GM12878 (cell line): ENCODE measurements at regions not wholly inside any gene's neighbourhood (a gene's known extent, or its start where the extent isn't known, plus 50 kb on each side); places are given as distances from the start of the nearest gene placed in this dataset.

Source experiments
- ATAC-seq: fragments of 200-7000 bp; cut with Tn5 transposase; 3 replicates; pipeline ENCODE4 v1.9.1; 2020; ENCODE audit warnings: mild to moderate bottlenecking, moderate library complexity
- BruUV-seq: library from RNA; stranded (reverse); fragments of 400-500 nt; replicated peaks from 2 replicates; lab custom pipeline; 2021; lab: Mats Ljungman, UMichigan
- CTCF ChIA-PET: fragments of 300-600 bp; sonication (Branson Sonifier 250); formaldehyde crosslinking; extraction: SDS; loops from one replicate; lab custom pipeline; 2021; ENCODE audit warnings: inconsistent platforms; lab: Yijun Ruan, JAX
- POLR2A ChIA-PET: fragments of 350-600 bp; formaldehyde crosslinking; extraction: SDS; loops from one replicate; lab custom pipeline; 2021; ENCODE audit warnings: inconsistent platforms; lab: Charles Lee
- RAD21 ChIA-PET: fragments of 300-600 bp; sonication (Branson Sonifier 250); formaldehyde crosslinking; loops from one replicate; lab custom pipeline; 2023; ENCODE audit warnings: antibody characterized with exemption; ENCODE audit not compliant: unreplicated experiment; lab: Charles Lee
- SMC1A ChIA-PET: fragments of 300-600 bp; sonication (Branson Sonifier 250); formaldehyde crosslinking; loops from one replicate; lab custom pipeline; 2023; ENCODE audit not compliant: unreplicated experiment, uncharacterized antibody; lab: Charles Lee
- DNase-seq: peaks from one replicate; pipeline ENCODE4 v3.0.0-alpha.2; 2011; ENCODE audit warnings: low read depth, low spot score
- FAIRE-seq: peaks from 3 replicates; lab custom pipeline; 2011; peaks lifted over from hg19 to GRCh38; lab: Jason Lieb, UNC
- H2AFZ ChIP-seq: 2 replicates; pipeline ENCODE4 v1.6.0; 2011; ENCODE audit warnings: low read depth, low read length, control low read depth; ENCODE audit not compliant: control insufficient read depth
- H3K27ac ChIP-seq: 2 replicates; pipeline ENCODE4 v1.5.1; 2011; ENCODE audit warnings: control low read depth; ENCODE audit not compliant: control insufficient read depth, insufficient read depth
- H3K27me3 ChIP-seq, 2 experiments: replicated peaks in 1 of 2; 2 replicates each; pipeline versions ENCODE4 v1.6.0 to v1.6.1; 2011; ENCODE audit warnings: low read length in 1 of 2; ENCODE audit not compliant: control insufficient read depth in 2 of 2, insufficient read depth in 2 of 2
- H3K36me3 ChIP-seq, 2 experiments: 2 replicates each; pipeline ENCODE4 v1.5.1; 2011; ENCODE audit warnings: low read length in 1 of 2; ENCODE audit not compliant: control insufficient read depth in 2 of 2, insufficient read depth in 2 of 2
- H3K4me1 ChIP-seq: 2 replicates; pipeline ENCODE4 v1.6.1; 2011; ENCODE audit warnings: mild to moderate bottlenecking, low read length, moderate library complexity, mixed read lengths; ENCODE audit not compliant: control insufficient read depth, insufficient read depth
- H3K4me2 ChIP-seq: 2 replicates; pipeline ENCODE4 v1.6.0; 2011; ENCODE audit warnings: control low read depth; ENCODE audit not compliant: control insufficient read depth, insufficient read depth
- H3K4me3 ChIP-seq: fragments of 200-600 bp; sonication (generic); 2 replicates; pipeline ENCODE4 v1.5.1; 2016
- H3K79me2 ChIP-seq: 2 replicates; pipeline ENCODE4 v1.6.0; 2011; ENCODE audit warnings: low read length; ENCODE audit not compliant: control insufficient read depth, insufficient read depth
- H3K9ac ChIP-seq: 2 replicates; pipeline ENCODE4 v1.8.0; 2011; ENCODE audit warnings: low read length, control low read depth, mixed read lengths; ENCODE audit not compliant: control insufficient read depth, insufficient read depth
- H3K9me3 ChIP-seq: replicated peaks from 3 replicates; pipeline ENCODE4 v1.5.1; 2011; ENCODE audit warnings: mild to moderate bottlenecking, low read length; ENCODE audit not compliant: control insufficient read depth, insufficient read depth
- H4K20me1 ChIP-seq: 2 replicates; pipeline ENCODE4 v1.6.0; 2011; ENCODE audit not compliant: control insufficient read depth, insufficient read depth
- EED ChIP-seq: sonication (generic); IDR thresholded peaks from 2 replicates; pipeline ENCODE4 v1.6.1; 2016; ENCODE audit warnings: antibody characterized with exemption, low read depth
- FOXK2 ChIP-seq: fragments of 450-650 bp; IDR thresholded peaks from 2 replicates; pipeline ENCODE4 v1.6.1; 2017; ENCODE audit warnings: mild to moderate bottlenecking, moderate library complexity
- RCOR1 ChIP-seq: conservative IDR thresholded peaks from 2 replicates; pipeline ENCODE4 v1.6.1; 2012; ENCODE audit warnings: low read depth, low read length, improper control_type of control experiment
- TARDBP ChIP-seq: IDR thresholded peaks from 2 replicates; pipeline ENCODE4 v1.6.1; 2016; ENCODE audit warnings: borderline replicate concordance
- YY1 ChIP-seq: IDR thresholded peaks from 2 replicates; pipeline ENCODE4 v1.6.1; 2011; ENCODE audit warnings: low read depth, mild to moderate bottlenecking, low read length
- WGBS: methylation state at CpG from one replicate; pipeline ENCODE4 v1.1.6; 2016; ENCODE audit warnings: low lambda C conversion rate; ENCODE audit not compliant: insufficient replicate concordance, insufficient coverage; ENCODE audit errors: missing lambda C conversion rate; 5-methylcytosine and 5-hydroxymethylcytosine counted together
- in situ Hi-C: fragments of 300-500 bp; cut with MboI; formaldehyde crosslinking; loops from 9 replicates; pipeline ENCODE4 v1.14.3; 2018; ENCODE audit warnings: mixed read lengths
- intact Hi-C: fragments of 100-400 bp; cut with micrococcal nuclease; formaldehyde crosslinking; loops from one replicate; pipeline ENCODE4 v1.14.2; 2022; ENCODE audit not compliant: unreplicated experiment
- TF ChIP-seq, protein P1 (sequence below): IDR thresholded peaks from 2 replicates; pipeline ENCODE4 v1.6.1; 2011; ENCODE audit warnings: low read depth, mild to moderate bottlenecking, low read length, moderate library complexity, borderline replicate concordance; ENCODE audit errors: extremely low read depth
- TF ChIP-seq, protein P2 (sequence below): IDR thresholded peaks from 2 replicates; pipeline ENCODE4 v1.6.1; 2011; ENCODE audit warnings: low read depth, low read length, improper control_type of control experiment, borderline replicate concordance

DNA sequence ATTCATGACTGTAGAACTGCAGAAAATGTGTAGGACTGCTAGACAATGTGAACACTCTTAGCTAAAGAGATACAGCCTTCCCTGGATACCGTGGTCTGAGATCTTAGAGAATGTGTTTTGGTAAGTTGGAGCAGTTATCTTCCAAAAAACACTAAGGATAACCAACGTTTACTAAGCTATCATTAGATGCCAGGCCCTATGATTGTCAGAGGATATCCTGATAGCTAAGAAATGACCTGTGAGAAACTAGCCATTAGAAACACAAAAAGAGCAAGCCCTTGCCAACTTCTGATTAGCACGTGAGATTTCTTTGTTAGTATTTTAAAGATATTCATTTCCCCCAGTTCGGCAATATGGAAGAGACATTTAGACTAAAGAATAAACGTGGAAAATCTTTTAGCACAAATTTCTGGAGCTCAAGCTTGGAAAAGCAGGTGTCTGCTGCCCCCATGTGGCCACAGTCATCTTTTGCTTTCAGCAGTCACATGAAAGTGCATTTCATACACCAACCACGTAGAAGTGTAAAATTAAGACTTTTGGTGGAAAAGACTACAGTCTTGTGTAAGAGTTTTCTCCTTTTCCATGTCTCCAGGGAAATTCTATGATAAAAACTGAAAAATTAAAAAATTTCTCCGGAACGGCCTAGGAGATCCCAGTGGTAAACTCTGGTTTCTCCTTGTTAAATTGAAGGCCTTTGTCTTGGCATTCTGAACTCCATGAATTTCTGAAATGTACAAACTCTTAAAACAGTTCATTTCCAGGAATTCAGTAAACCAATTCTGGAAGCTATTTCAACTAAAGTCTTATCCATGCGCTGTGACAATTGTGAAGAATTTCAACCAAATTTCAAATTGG lies 136.4 kb downstream of the ZNF674 start (continued):
- TF ChIP-seq RCOR1: no peak

DNA sequence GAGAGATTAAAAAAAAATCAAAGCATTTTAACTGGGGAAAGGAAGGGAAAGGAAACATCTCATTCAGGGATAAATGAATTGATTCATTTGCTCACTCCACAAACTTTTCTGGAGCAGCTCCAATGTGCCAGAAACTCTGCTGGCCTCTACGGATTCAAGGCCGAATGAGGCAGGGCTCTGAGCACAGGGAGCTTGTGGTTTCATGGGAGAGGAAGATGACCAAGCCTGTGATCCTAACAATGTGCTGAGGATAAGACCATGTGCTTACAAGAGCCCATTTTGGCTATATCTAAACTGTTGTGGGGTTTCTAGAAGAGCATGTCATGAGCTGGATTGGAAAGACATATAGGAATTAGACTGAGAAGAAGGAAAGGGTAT lies 137.5 kb downstream of the ZNF674 start:
- no peak for FAIRE-seq
- CTCF ChIA-PET: interaction anchor here (0.6 to 3.2 kb wide), 16 partner anchors 10 to 1086 kb away, joined by 3 to 27 read pairs (median 8); no protein-coding TSS in a partner anchor
- TF ChIP-seq, protein P1, sequence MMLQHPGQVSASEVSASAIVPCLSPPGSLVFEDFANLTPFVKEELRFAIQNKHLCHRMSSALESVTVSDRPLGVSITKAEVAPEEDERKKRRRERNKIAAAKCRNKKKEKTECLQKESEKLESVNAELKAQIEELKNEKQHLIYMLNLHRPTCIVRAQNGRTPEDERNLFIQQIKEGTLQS: no peak
- TF ChIP-seq EED (no peak), FOXK2 (no peak), TARDBP (no peak), YY1 (no peak)
- TF ChIP-seq, protein P2, sequence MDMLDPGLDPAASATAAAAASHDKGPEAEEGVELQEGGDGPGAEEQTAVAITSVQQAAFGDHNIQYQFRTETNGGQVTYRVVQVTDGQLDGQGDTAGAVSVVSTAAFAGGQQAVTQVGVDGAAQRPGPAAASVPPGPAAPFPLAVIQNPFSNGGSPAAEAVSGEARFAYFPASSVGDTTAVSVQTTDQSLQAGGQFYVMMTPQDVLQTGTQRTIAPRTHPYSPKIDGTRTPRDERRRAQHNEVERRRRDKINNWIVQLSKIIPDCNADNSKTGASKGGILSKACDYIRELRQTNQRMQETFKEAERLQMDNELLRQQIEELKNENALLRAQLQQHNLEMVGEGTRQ: no peak
- TF ChIP-seq, all 136 proteins: peak for 0
- no peaks in the 10 kb centered on the region for H3K4me1 ChIP-seq
- in situ Hi-C loops: no loop called here
- no peak overlapping the region for H3K4me3 ChIP-seq
- ChIA-PET SMC1A (interaction anchor here (0.6 to 2.2 kb wide), 11 partner anchors 9 to 606 kb away, joined by 3 to 18 read pairs (median 3); no protein-coding TSS in a partner anchor), POLR2A (no interaction called here), RAD21 (interaction anchor here (0.5 to 1.9 kb wide), 9 partner anchors 26 to 1219 kb away, joined by 3 to 10 read pairs (median 5); no protein-coding TSS in a partner anchor)
- H3K9me3 ChIP-seq: no peaks in the 10 kb centered on the region
- H3K79me2 ChIP-seq: no peaks in the 10 kb centered on the region
- H2AFZ ChIP-seq: no peak overlapping the region
- no peak overlapping the region for H3K27ac ChIP-seq
- BruUV-seq: no TSS peak
- intact Hi-C loops: loop anchor here (2.0 to 5.0 kb wide), 3 partner anchors 27 to 893 kb away; no protein-coding TSS in a partner anchor
- H3K4me2 ChIP-seq: no peak overlapping the region
- 0% methylated on average over 2 of the region's 2 CpGs for WGBS
- DNase-seq: no peak
- no peak overlapping the region for H3K9ac ChIP-seq
- no peak for ATAC-seq
- H4K20me1 ChIP-seq: no peaks in the 10 kb centered on the region
- H3K27me3 ChIP-seq: no peaks in the 10 kb centered on the region; a peak in 1 of 4 replicates
- H3K36me3 ChIP-seq: no peaks in the 10 kb centered on the region
